Fibroblast of lung (primary cell): ENCODE measurements at regions not wholly inside any gene's neighbourhood (a gene's known extent, or its start where the extent isn't known, plus 50 kb on each side); places are given as distances from the start of the nearest gene placed in this dataset.

Source experiments
- EZH2 ChIP-seq: IDR thresholded peaks from 2 replicates; pipeline ENCODE4 v1.5.1; 2012; ENCODE audit warnings: low read length, control low read depth, mild to moderate bottlenecking; ENCODE audit errors: missing control alignments
- TF ChIP-seq, protein P1 (sequence below), 2 donors: IDR thresholded peaks in 1 of 2; conservative IDR thresholded peaks in 1 of 2; 1 replicate in 1 of 2; 2 replicates in 1 of 2; pipeline ENCODE4 v1.5.1; 2011 to 2012; ENCODE audit warnings: low read length in 2 of 2, control low read depth in 1 of 2, inconsistent platforms in 1 of 2, low read depth in 1 of 2, mild to moderate bottlenecking in 1 of 2

DNA sequence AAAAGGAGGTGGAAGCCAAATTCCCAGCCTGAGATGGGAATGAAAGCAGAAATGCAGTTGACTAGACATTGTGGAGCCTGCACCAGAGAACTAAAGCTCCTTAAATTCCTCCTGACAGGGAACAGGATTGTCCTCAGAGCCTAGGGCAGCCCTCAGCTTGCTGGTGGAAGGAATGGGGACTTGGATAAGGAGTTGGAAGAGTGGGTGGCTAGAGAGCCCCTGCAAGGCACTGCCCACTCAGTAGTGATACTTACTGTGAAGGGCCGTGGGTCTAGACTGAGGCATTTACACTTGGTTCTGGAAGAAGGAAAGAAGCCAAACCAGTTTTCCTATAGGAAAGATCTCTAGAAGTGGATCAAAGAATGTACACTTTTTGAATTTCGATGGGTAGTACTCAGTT lies 117.6 kb downstream of the PLCE1 start:
- TF ChIP-seq, protein P1, sequence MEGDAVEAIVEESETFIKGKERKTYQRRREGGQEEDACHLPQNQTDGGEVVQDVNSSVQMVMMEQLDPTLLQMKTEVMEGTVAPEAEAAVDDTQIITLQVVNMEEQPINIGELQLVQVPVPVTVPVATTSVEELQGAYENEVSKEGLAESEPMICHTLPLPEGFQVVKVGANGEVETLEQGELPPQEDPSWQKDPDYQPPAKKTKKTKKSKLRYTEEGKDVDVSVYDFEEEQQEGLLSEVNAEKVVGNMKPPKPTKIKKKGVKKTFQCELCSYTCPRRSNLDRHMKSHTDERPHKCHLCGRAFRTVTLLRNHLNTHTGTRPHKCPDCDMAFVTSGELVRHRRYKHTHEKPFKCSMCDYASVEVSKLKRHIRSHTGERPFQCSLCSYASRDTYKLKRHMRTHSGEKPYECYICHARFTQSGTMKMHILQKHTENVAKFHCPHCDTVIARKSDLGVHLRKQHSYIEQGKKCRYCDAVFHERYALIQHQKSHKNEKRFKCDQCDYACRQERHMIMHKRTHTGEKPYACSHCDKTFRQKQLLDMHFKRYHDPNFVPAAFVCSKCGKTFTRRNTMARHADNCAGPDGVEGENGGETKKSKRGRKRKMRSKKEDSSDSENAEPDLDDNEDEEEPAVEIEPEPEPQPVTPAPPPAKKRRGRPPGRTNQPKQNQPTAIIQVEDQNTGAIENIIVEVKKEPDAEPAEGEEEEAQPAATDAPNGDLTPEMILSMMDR (conservative IDR thresholded peaks at IDR 0.05 in 1 of 2, IDR thresholded peaks at IDR 0.05 in 1 of 2; ENCODE audit: low read depth in 1 of 2, low read length in 2 of 2) = no peak
- TF ChIP-seq EZH2 = no peak
